GM23338 (cell line): ENCODE measurements at regions not wholly inside any gene's neighbourhood (a gene's known extent, or its start where the extent isn't known, plus 50 kb on each side); places are given as distances from the start of the nearest gene placed in this dataset.

ENCODE experiments used
- ATAC-seq: fragments of 200-7000 bp; cut with Tn5 transposase; 3 replicates; pipeline ENCODE4 v1.9.1; 2020
- DNase-seq: peaks from one replicate; pipeline ENCODE4 v3.0.0-alpha.2; 2015; ENCODE audit warnings: low spot score
- H2AFZ ChIP-seq: fragments of 200-600 bp; sonication (generic); 2 replicates; pipeline ENCODE4 v1.8.0; 2016; ENCODE audit warnings: antibody characterized with exemption, mild to moderate bottlenecking, moderate library complexity
- H3F3A ChIP-seq: fragments of 200-600 bp; sonication (generic); replicated peaks from 2 replicates; pipeline ENCODE4 v1.8.0; 2017; ENCODE audit warnings: antibody characterized with exemption, mixed run types, low read depth
- H3K27ac ChIP-seq: fragments of 200-600 bp; sonication (generic); 2 replicates; pipeline ENCODE4 v1.6.1; 2016; ENCODE audit warnings: low read depth
- H3K27me3 ChIP-seq: fragments of 200-600 bp; sonication (generic); 2 replicates; pipeline ENCODE4 v1.8.0; 2016; ENCODE audit warnings: mild to moderate bottlenecking, mixed run types, moderate library complexity; ENCODE audit not compliant: insufficient read depth
- H3K36me3 ChIP-seq: fragments of 200-600 bp; sonication (generic); 2 replicates; pipeline ENCODE4 v1.8.0; 2016; ENCODE audit warnings: mild to moderate bottlenecking; ENCODE audit not compliant: insufficient read depth
- H3K4me1 ChIP-seq: fragments of 200-600 bp; sonication (generic); 2 replicates; pipeline ENCODE4 v1.8.0; 2016; ENCODE audit warnings: mild to moderate bottlenecking, moderate library complexity; ENCODE audit not compliant: insufficient read depth
- H3K4me2 ChIP-seq: fragments of 200-600 bp; sonication (generic); 2 replicates; pipeline ENCODE4 v1.7.1; 2017; ENCODE audit warnings: mixed run types
- H3K4me3 ChIP-seq: fragments of 200-600 bp; sonication (generic); 2 replicates; pipeline ENCODE4 v1.6.1; 2016; ENCODE audit warnings: mixed run types
- H3K79me2 ChIP-seq: fragments of 200-600 bp; sonication (generic); replicated peaks from 2 replicates; pipeline ENCODE4 v1.8.0; 2017; ENCODE audit warnings: mild to moderate bottlenecking; ENCODE audit not compliant: insufficient read depth
- H3K9me2 ChIP-seq: fragments of 200-600 bp; sonication (generic); 2 replicates; pipeline ENCODE4 v1.8.0; 2017; ENCODE audit not compliant: insufficient read depth
- H4K20me1 ChIP-seq: fragments of 200-600 bp; sonication (generic); replicated peaks from 2 replicates; pipeline ENCODE4 v1.8.0; 2017; ENCODE audit warnings: mild to moderate bottlenecking; ENCODE audit not compliant: insufficient read depth
- H3K27ac Mint-ChIP-seq: 2 replicates; pipeline ENCODE4 v1.8.0; 2020; ENCODE audit warnings: inconsistent platforms, mild to moderate bottlenecking, moderate library complexity, mixed read lengths
- H3K27me3 Mint-ChIP-seq: 3 replicates; pipeline ENCODE4 v1.8.0; 2022; ENCODE audit warnings: low read depth, mild to moderate bottlenecking, moderate library complexity, mixed read lengths, inconsistent platforms; ENCODE audit not compliant: insufficient read depth, poor library complexity
- H3K36me3 Mint-ChIP-seq: 3 replicates; pipeline ENCODE4 v1.8.0; 2021; ENCODE audit warnings: low read depth, mild to moderate bottlenecking, inconsistent platforms, moderate library complexity, mixed read lengths
- H3K4me1 Mint-ChIP-seq: 3 replicates; pipeline ENCODE4 v1.8.0; 2020; ENCODE audit warnings: mild to moderate bottlenecking, inconsistent platforms, mixed read lengths
- H3K4me3 Mint-ChIP-seq: 3 replicates; pipeline ENCODE4 v1.8.0; 2021; ENCODE audit warnings: moderate library complexity, mild to moderate bottlenecking, inconsistent platforms, mixed read lengths
- H3K9me3 Mint-ChIP-seq: 3 replicates; pipeline ENCODE4 v1.8.0; 2020; ENCODE audit warnings: moderate library complexity, mild to moderate bottlenecking, inconsistent platforms, mixed read lengths
- CTCF ChIP-seq, 2 experiments: fragments of 200-600 bp in 1 of 2; sonication (generic) in 1 of 2; conservative IDR thresholded peaks; 2 replicates each; pipeline versions ENCODE4 v1.5.1 to v1.6.1; 2016 to 2017; ENCODE audit warnings: antibody characterized with exemption in 2 of 2, low read depth in 2 of 2, mild to moderate bottlenecking in 2 of 2, moderate library complexity in 1 of 2
- EZH2 ChIP-seq: fragments of 200-600 bp; sonication (generic); IDR thresholded peaks from one replicate; pipeline ENCODE4 v1.8.0; 2017; ENCODE audit warnings: antibody characterized with exemption, mild to moderate bottlenecking, low read depth; ENCODE audit not compliant: unreplicated experiment
- EZH2phosphoT487 ChIP-seq: fragments of 200-600 bp; sonication (generic); IDR thresholded peaks from one replicate; pipeline ENCODE4 v1.8.1; 2018; ENCODE audit warnings: antibody characterized with exemption; ENCODE audit not compliant: unreplicated experiment
- JUNB ChIP-seq: IDR thresholded peaks from one replicate; pipeline ENCODE4 v1.6.1; 2016; ENCODE audit warnings: antibody characterized with exemption; ENCODE audit not compliant: unreplicated experiment
- NANOG ChIP-seq: IDR thresholded peaks from 2 replicates; pipeline ENCODE4 v1.6.1; 2016; ENCODE audit warnings: antibody characterized with exemption, borderline replicate concordance
- REST ChIP-seq: IDR thresholded peaks from one replicate; pipeline ENCODE4 v1.6.1; 2018; ENCODE audit warnings: antibody characterized with exemption; ENCODE audit not compliant: unreplicated experiment
- STAT1 ChIP-seq: IDR thresholded peaks from one replicate; pipeline ENCODE4 v1.6.1; 2016; ENCODE audit warnings: antibody characterized with exemption; ENCODE audit not compliant: unreplicated experiment
- ZNF114 ChIP-seq: fragments of 250-450 bp; sonication (Bioruptor Pico); IDR thresholded peaks from 2 replicates; pipeline ENCODE4 v1.5.0; 2020; ENCODE audit warnings: mild to moderate bottlenecking, moderate library complexity
- ZNF462 ChIP-seq: fragments of 250-450 bp; sonication (Bioruptor Pico); IDR thresholded peaks from 2 replicates; pipeline ENCODE4 v1.5.0; 2020; ENCODE audit warnings: mild to moderate bottlenecking, moderate library complexity

- Histone ChIP-seq H3K9me2 (no peaks in the 10 kb centered on the region; the same call in 1 of the 2 replicates), H3K27ac (no peak overlapping the region), H3K27me3 (no peaks in the 10 kb centered on the region), H3K4me1 (no peaks in the 10 kb centered on the region), H2AFZ (no peak overlapping the region), H3K4me2 (no peak overlapping the region), H3K4me3 (no peak overlapping the region), H3K36me3 (no peaks in the 10 kb centered on the region), H3K79me2 (no peaks in the 10 kb centered on the region), H3F3A (no peaks in the 10 kb centered on the region), H4K20me1 (no peaks in the 10 kb centered on the region)
- DNase-seq (no peak), ATAC-seq (no peak)
- TF ChIP-seq JUNB (no peak), NANOG (no peak), EZH2phosphoT487 (no peak), STAT1 (no peak), ZNF114 (CRISPR knock-in tag) (no peak), REST (no peak), EZH2 (no peak), ZNF462 (no peak), CTCF (conservative IDR thresholded peaks at IDR 0.05; ENCODE audit: low read depth in 2 of 2) (no peak)
- Mint-ChIP-seq H3K4me3 (no peak overlapping the region), H3K4me1 (no peaks in the 10 kb centered on the region), H3K27ac (no peak overlapping the region), H3K27me3 (no peaks in the 10 kb centered on the region), H3K9me3 (no peaks in the 10 kb centered on the region), H3K36me3 (no peaks in the 10 kb centered on the region)
Measured at GRCh38 chr12:61043838-61044237, 1216.4 kb upstream of the USP15 start.
